ENCODE measurements at regions not wholly inside any gene's neighbourhood (a gene's known extent, or its start where the extent isn't known, plus 50 kb on each side); places are given as distances from the start of the nearest gene placed in this dataset.

DNA sequence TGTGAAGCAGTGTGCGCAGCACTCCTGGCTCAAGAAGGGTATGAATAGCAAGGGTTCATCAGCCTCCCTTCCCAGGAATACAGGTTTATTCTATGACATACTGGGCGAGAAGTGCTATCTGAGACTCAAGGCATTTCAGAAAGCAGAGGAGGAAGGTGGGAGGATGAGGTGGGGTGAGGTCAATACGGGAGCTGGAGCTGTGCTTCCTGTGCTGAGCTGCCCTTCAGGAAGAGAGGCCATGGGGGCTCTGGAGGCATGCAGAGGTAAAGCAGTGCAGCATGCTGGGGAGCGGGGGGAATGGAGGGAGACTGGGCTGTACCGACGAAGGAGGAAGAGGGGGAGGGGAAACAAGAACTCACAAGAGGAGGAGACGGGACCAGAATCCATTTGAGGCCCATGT, 717.6 kb downstream of the PTPRU start:
- intact Hi-C loops (cut with DNase I): no loop called here
- 51% methylated on average over 7 of the region's 7 CpGs for WGBS, 2 donors
- Histone ChIP-seq H3K36me3 (ENCODE audit: control insufficient read depth in 1 of 2, insufficient read depth in 2 of 2, low read length in 1 of 2) (no peaks in the 10 kb centered on the region), H3K27me3 (ENCODE audit: control insufficient read depth in 1 of 2, insufficient read depth in 2 of 2, low read length in 1 of 2) (no peaks in the 10 kb centered on the region), H3K27ac (ENCODE audit: low read depth in 1 of 2, low read length in 2 of 2) (no peak overlapping the region), H3K9me3 (ENCODE audit: control insufficient read depth, low read length) (no peaks in the 10 kb centered on the region), H3K4me1 (ENCODE audit: control insufficient read depth in 1 of 2, insufficient read depth in 2 of 2, low read length in 2 of 2) (no peaks in the 10 kb centered on the region), H3K4me3 (ENCODE audit: low read length in 2 of 2) (no peak overlapping the region)
- no peak for DNase-seq
- no peak for ATAC-seq (ENCODE audit: low FRiP score)

DNA sequence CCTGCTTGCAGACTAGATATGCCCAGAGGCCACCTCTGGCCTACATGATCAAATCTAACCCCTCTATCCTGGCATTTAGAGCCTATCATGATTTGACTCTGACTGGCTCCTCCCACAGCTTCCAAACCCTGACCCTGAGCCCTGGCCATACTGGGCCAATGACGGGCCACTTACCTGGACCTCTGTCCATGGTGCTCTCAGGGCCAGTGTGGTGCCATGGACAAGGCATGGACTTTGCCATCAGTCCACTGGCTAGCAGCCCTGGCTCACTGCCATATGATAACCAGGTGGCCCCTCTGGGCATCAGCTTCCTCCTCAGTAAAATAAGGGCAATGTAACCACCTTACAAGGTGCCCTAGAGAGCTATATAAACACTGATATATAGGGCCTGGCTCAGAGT, 713.4 kb downstream of the PTPRU start:
- Histone ChIP-seq H3K4me3 (ENCODE audit: low read length in 2 of 2) (no peak overlapping the region), H3K27me3 (ENCODE audit: control insufficient read depth in 1 of 2, insufficient read depth in 2 of 2, low read length in 1 of 2) (no peaks in the 10 kb centered on the region), H3K9me3 (ENCODE audit: control insufficient read depth, low read length) (no peaks in the 10 kb centered on the region), H3K4me1 (ENCODE audit: control insufficient read depth in 1 of 2, insufficient read depth in 2 of 2, low read length in 2 of 2) (no peaks in the 10 kb centered on the region), H3K36me3 (ENCODE audit: control insufficient read depth in 1 of 2, insufficient read depth in 2 of 2, low read length in 1 of 2) (no peaks in the 10 kb centered on the region), H3K27ac (ENCODE audit: low read depth in 1 of 2, low read length in 2 of 2) (no peak overlapping the region)
- whole genome bisulfite sequencing, 2 donors: 41 to 43% methylated on average over 1 of the region's 1 CpG
- DNase-seq (no peak), ATAC-seq (ENCODE audit: low FRiP score) (no peak)
- intact Hi-C loops (cut with DNase I): no loop called here

GRCh38 chr1:29948581-29948980, 712.3 kb downstream of the PTPRU start:
- intact Hi-C loops (cut with DNase I): no loop called here
- Histone ChIP-seq H3K27ac (ENCODE audit: low read depth in 1 of 2, low read length in 2 of 2) (no peak overlapping the region), H3K4me3 (ENCODE audit: low read length in 2 of 2) (no peak overlapping the region), H3K27me3 (ENCODE audit: control insufficient read depth in 1 of 2, insufficient read depth in 2 of 2, low read length in 1 of 2) (no peaks in the 10 kb centered on the region), H3K9me3 (ENCODE audit: control insufficient read depth, low read length) (no peaks in the 10 kb centered on the region), H3K36me3 (ENCODE audit: control insufficient read depth in 1 of 2, insufficient read depth in 2 of 2, low read length in 1 of 2) (no peaks in the 10 kb centered on the region), H3K4me1 (ENCODE audit: control insufficient read depth in 1 of 2, insufficient read depth in 2 of 2, low read length in 2 of 2) (no peaks in the 10 kb centered on the region)
- no peak for ATAC-seq (ENCODE audit: low FRiP score)
- 70 to 77% methylated on average over 8 of the region's 8 CpGs for WGBS, 2 donors
- DNase-seq: no peak

DNA sequence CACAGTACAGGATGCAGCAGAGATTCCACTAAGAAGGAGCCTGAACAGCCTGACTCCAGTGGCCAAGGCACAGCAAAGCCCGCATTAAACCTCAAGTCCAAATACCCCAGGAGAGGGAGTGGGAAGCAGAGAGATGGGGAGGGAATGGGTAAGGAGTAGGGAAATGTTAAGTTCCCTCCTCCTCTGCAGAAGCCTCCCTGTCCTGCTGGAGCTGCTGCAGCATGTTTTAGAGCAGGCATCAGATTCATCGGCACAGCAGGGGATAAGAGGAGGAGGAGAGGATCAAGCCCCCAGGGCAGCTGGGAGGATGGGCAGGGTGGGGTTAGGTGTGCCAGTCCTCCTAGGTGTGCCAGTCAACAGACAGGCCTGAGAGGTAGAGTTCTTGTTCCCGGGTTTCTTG, 709.7 kb downstream of the PTPRU start:
- intact Hi-C loops (cut with DNase I): no loop called here
- H3K27me3 ChIP-seq (ENCODE audit: control insufficient read depth in 1 of 2, insufficient read depth in 2 of 2, low read length in 1 of 2): no peaks in the 10 kb centered on the region
- ATAC-seq (ENCODE audit: low FRiP score): no peak

GRCh38 chr1:29945426-29945825, 709.1 kb downstream of the PTPRU start:
- no peaks in the 10 kb centered on the region for H3K9me3 ChIP-seq (ENCODE audit: control insufficient read depth, low read length)
- 13 to 18% methylated on average over 10 of the region's 10 CpGs for WGBS, 2 donors

More for the DNA sequence above, 709.7 kb downstream of the PTPRU start:
- Histone ChIP-seq H3K4me3 (ENCODE audit: low read length in 2 of 2) (no peak overlapping the region), H3K4me1 (ENCODE audit: control insufficient read depth in 1 of 2, insufficient read depth in 2 of 2, low read length in 2 of 2) (no peaks in the 10 kb centered on the region), H3K36me3 (ENCODE audit: control insufficient read depth in 1 of 2, insufficient read depth in 2 of 2, low read length in 1 of 2) (no peaks in the 10 kb centered on the region), H3K27ac (ENCODE audit: low read depth in 1 of 2, low read length in 2 of 2) (no peak overlapping the region), H3K9me3 (ENCODE audit: control insufficient read depth, low read length) (no peaks in the 10 kb centered on the region)
- 55 to 58% methylated on average over 3 of the region's 3 CpGs for WGBS, 2 donors
- no peak for DNase-seq

GRCh38 chr1:29944253-29944905, 708.1 kb downstream of the PTPRU start:
- WGBS, 2 donors: 59 to 64% methylated on average over 15 of the region's 15 CpGs
- ATAC-seq (ENCODE audit: low FRiP score) (no peak), DNase-seq (no peak)
- Histone ChIP-seq H3K36me3 (ENCODE audit: control insufficient read depth in 1 of 2, insufficient read depth in 2 of 2, low read length in 1 of 2) (no peaks in the 10 kb centered on the region), H3K4me3 (ENCODE audit: low read length in 2 of 2) (no peak overlapping the region), H3K27me3 (ENCODE audit: control insufficient read depth in 1 of 2, insufficient read depth in 2 of 2, low read length in 1 of 2) (no peaks in the 10 kb centered on the region), H3K27ac (ENCODE audit: low read depth in 1 of 2, low read length in 2 of 2) (no peak overlapping the region), H3K9me3 (ENCODE audit: control insufficient read depth, low read length) (no peaks in the 10 kb centered on the region), H3K4me1 (ENCODE audit: control insufficient read depth in 1 of 2, insufficient read depth in 2 of 2, low read length in 2 of 2) (no peaks in the 10 kb centered on the region)
- intact Hi-C loops (cut with DNase I): no loop called here

More at GRCh38 chr1:29945426-29945825, 709.1 kb downstream of the PTPRU start:
- intact Hi-C loops (cut with DNase I): no loop called here
- Histone ChIP-seq H3K27me3 (ENCODE audit: control insufficient read depth in 1 of 2, insufficient read depth in 2 of 2, low read length in 1 of 2) (no peaks in the 10 kb centered on the region), H3K36me3 (ENCODE audit: control insufficient read depth in 1 of 2, insufficient read depth in 2 of 2, low read length in 1 of 2) (no peaks in the 10 kb centered on the region), H3K4me3 (ENCODE audit: low read length in 2 of 2) (no peak overlapping the region), H3K4me1 (ENCODE audit: control insufficient read depth in 1 of 2, insufficient read depth in 2 of 2, low read length in 2 of 2) (no peaks in the 10 kb centered on the region), H3K27ac (ENCODE audit: low read depth in 1 of 2, low read length in 2 of 2) (no peak overlapping the region)
- DNase-seq (no peak), ATAC-seq (ENCODE audit: low FRiP score) (no peak)

- no peak for DNase-seq
- intact Hi-C loops (cut with DNase I): no loop called here
- H3K27ac ChIP-seq (ENCODE audit: low read depth in 1 of 2, low read length in 2 of 2): no peak overlapping the region
- no peaks in the 10 kb centered on the region for H3K9me3 ChIP-seq (ENCODE audit: control insufficient read depth, low read length)
- H3K36me3 ChIP-seq (ENCODE audit: control insufficient read depth in 1 of 2, insufficient read depth in 2 of 2, low read length in 1 of 2): no peaks in the 10 kb centered on the region
- no peak for ATAC-seq (ENCODE audit: low FRiP score)
- no peaks in the 10 kb centered on the region for H3K4me1 ChIP-seq (ENCODE audit: control insufficient read depth in 1 of 2, insufficient read depth in 2 of 2, low read length in 2 of 2)
- H3K4me3 ChIP-seq (ENCODE audit: low read length in 2 of 2): no peak overlapping the region
- WGBS, 2 donors: 88 to 95% methylated on average over 2 of the region's 2 CpGs
- no peaks in the 10 kb centered on the region for H3K27me3 ChIP-seq (ENCODE audit: control insufficient read depth in 1 of 2, insufficient read depth in 2 of 2, low read length in 1 of 2)
Observed at GRCh38 chr1:29943034-29943433, 706.7 kb downstream of the PTPRU start.

- Histone ChIP-seq H3K4me1 (ENCODE audit: control insufficient read depth in 1 of 2, insufficient read depth in 2 of 2, low read length in 2 of 2) (no peaks in the 10 kb centered on the region), H3K27ac (ENCODE audit: low read depth in 1 of 2, low read length in 2 of 2) (no peak overlapping the region), H3K36me3 (ENCODE audit: control insufficient read depth in 1 of 2, insufficient read depth in 2 of 2, low read length in 1 of 2) (no peaks in the 10 kb centered on the region), H3K27me3 (ENCODE audit: control insufficient read depth in 1 of 2, insufficient read depth in 2 of 2, low read length in 1 of 2) (no peaks in the 10 kb centered on the region), H3K9me3 (ENCODE audit: control insufficient read depth, low read length) (no peaks in the 10 kb centered on the region), H3K4me3 (ENCODE audit: low read length in 2 of 2) (no peak overlapping the region)
- 80 to 82% methylated on average over 2 of the region's 2 CpGs for WGBS, 2 donors
- no peak for DNase-seq
- intact Hi-C loops (cut with DNase I): no loop called here
- ATAC-seq (ENCODE audit: low FRiP score): no peak
Observed at GRCh38 chr1:29939079-29939478, 702.8 kb downstream of the PTPRU start.

DNA sequence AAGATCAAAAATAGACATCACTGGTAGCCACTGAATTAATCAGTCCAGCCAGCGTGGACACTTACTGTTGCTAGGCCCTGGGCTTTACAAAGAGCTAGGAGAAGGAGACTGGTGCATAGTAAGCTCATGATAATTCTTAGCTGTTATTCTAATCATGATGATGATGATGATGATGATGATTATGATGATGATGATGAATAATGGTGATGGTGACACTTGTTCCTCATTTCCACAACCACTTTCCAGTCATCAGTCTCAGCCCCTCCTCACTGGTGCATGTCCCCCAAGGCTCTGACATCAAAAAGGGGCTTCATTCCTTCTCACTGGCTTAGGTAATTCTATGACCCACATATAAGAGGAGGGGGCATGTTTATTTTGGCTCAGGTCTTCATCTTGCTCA, 701.0 kb downstream of the PTPRU start:
- Histone ChIP-seq H3K4me3 (ENCODE audit: low read length in 2 of 2) (no peak overlapping the region), H3K4me1 (ENCODE audit: control insufficient read depth in 1 of 2, insufficient read depth in 2 of 2, low read length in 2 of 2) (no peaks in the 10 kb centered on the region), H3K9me3 (ENCODE audit: control insufficient read depth, low read length) (no peaks in the 10 kb centered on the region), H3K36me3 (ENCODE audit: control insufficient read depth in 1 of 2, insufficient read depth in 2 of 2, low read length in 1 of 2) (no peaks in the 10 kb centered on the region), H3K27me3 (ENCODE audit: control insufficient read depth in 1 of 2, insufficient read depth in 2 of 2, low read length in 1 of 2) (no peaks in the 10 kb centered on the region), H3K27ac (ENCODE audit: low read depth in 1 of 2, low read length in 2 of 2) (no peak overlapping the region)
- DNase-seq: no peak
- no peak for ATAC-seq (ENCODE audit: low FRiP score)
- WGBS, 2 donors: 86 to 90% methylated on average over 1 of the region's 1 CpG
- intact Hi-C loops (cut with DNase I): no loop called here

Measured in aorta (tissue), 5 donors.